ENCODE measurements at regions not wholly inside any gene's neighbourhood (a gene's known extent, or its start where the extent isn't known, plus 50 kb on each side); places are given as distances from the start of the nearest gene placed in this dataset.
"Not testable (repeated sequence)": the region's sequence is repeated elsewhere in the genome, so short reads cannot be mapped to it uniquely, and the experiment has no call there.

GRCh38 chr12:84413656-84414055 lies 498.9 kb downstream of the SLC6A15 start:
- POLR2A ChIA-PET, result no interaction called here
- CTCF ChIA-PET, result no interaction called here

- CTCF ChIA-PET, result no interaction called here
- POLR2A ChIA-PET, result no interaction called here
Measured at GRCh38 chr12:84412226-84412625, 500.4 kb downstream of the SLC6A15 start.

GRCh38 chr12:84411031-84411430 lies 501.6 kb downstream of the SLC6A15 start:
- CTCF ChIA-PET, result no interaction called here
- POLR2A ChIA-PET, result no interaction called here

- CTCF ChIA-PET, result no interaction called here
Measured at GRCh38 chr12:84408936-84409335, 503.7 kb downstream of the SLC6A15 start.

GRCh38 chr12:84406720-84407119 lies 505.9 kb downstream of the SLC6A15 start:
- CTCF ChIA-PET, POLR2A ChIA-PET: not testable (repeated sequence)

More at GRCh38 chr12:84408936-84409335, 503.7 kb downstream of the SLC6A15 start:
- POLR2A ChIA-PET, result no interaction called here

GRCh38 chr12:84397846-84398245 lies 514.8 kb downstream of the SLC6A15 start:
- CTCF ChIA-PET, result no interaction called here
- POLR2A ChIA-PET, result no interaction called here

- POLR2A ChIA-PET, result no interaction called here
- CTCF ChIA-PET, result no interaction called here
Measured at GRCh38 chr12:84397263-84397662, 515.3 kb downstream of the SLC6A15 start.

- POLR2A ChIA-PET, CTCF ChIA-PET: not testable (repeated sequence)
Measured at GRCh38 chr12:84391176-84391575, 521.4 kb downstream of the SLC6A15 start.

- POLR2A ChIA-PET, result no interaction called here
- CTCF ChIA-PET, result no interaction called here
Measured at GRCh38 chr12:84384384-84384783, 528.2 kb downstream of the SLC6A15 start.

- POLR2A ChIA-PET, CTCF ChIA-PET: not testable (repeated sequence)
Measured at GRCh38 chr12:84382486-84382885, 530.1 kb downstream of the SLC6A15 start.

- POLR2A ChIA-PET, result no interaction called here
- CTCF ChIA-PET, result no interaction called here
Measured at GRCh38 chr12:84376320-84376719, 536.3 kb downstream of the SLC6A15 start.

GRCh38 chr12:84375449-84376170 lies 537.0 kb downstream of the SLC6A15 start:
- ChIA-PET CTCF (no interaction called here), POLR2A (no interaction called here)

GRCh38 chr12:84362552-84362897 lies 550.1 kb downstream of the SLC6A15 start:
- CTCF ChIA-PET, result no interaction called here
- POLR2A ChIA-PET, result no interaction called here

GRCh38 chr12:84361651-84362551 lies 550.7 kb downstream of the SLC6A15 start:
- ChIA-PET POLR2A (no interaction called here), CTCF (no interaction called here)

GRCh38 chr12:84357314-84357713 lies 555.3 kb downstream of the SLC6A15 start:
- POLR2A ChIA-PET, result no interaction called here
- CTCF ChIA-PET, result no interaction called here

GRCh38 chr12:84356224-84356623 lies 556.4 kb downstream of the SLC6A15 start:
- POLR2A ChIA-PET, result no interaction called here
- CTCF ChIA-PET, result no interaction called here

- ChIA-PET CTCF (no interaction called here), POLR2A (no interaction called here)
Measured at GRCh38 chr12:84355561-84355960, 557.0 kb downstream of the SLC6A15 start.

GRCh38 chr12:84348582-84348981 lies 564.0 kb downstream of the SLC6A15 start:
- ChIA-PET CTCF (no interaction called here), POLR2A (no interaction called here)

- CTCF ChIA-PET, result no interaction called here
- POLR2A ChIA-PET, result no interaction called here
Measured at GRCh38 chr12:84341467-84342193, 571.0 kb downstream of the SLC6A15 start.

GRCh38 chr12:84336231-84336630 lies 576.4 kb downstream of the SLC6A15 start:
- POLR2A ChIA-PET, result no interaction called here
- CTCF ChIA-PET, result no interaction called here

- ChIA-PET CTCF (no interaction called here), POLR2A (no interaction called here)
Measured at GRCh38 chr12:84329938-84330337, 582.7 kb downstream of the SLC6A15 start.
